Activated T-cell treated with anti-CD3 and anti-CD28 coated beads, Interleukin-2, amount 50 U/mL, for 4 hours (primary cell): ENCODE measurements at regions not wholly inside any gene's neighbourhood (a gene's known extent, or its start where the extent isn't known, plus 50 kb on each side); places are given as distances from the start of the nearest gene placed in this dataset.
"Not testable (repeated sequence)": the region's sequence is repeated elsewhere in the genome, so short reads cannot be mapped to it uniquely, and the experiment has no call there.

Experiments used
- ATAC-seq, 2 donors: fragments of 200-7000 bp; cut with Tn5 transposase; one replicate each; pipeline ENCODE4 v1.10.0; 2021
- DNase-seq: peaks from one replicate; pipeline ENCODE4 v3.0.0-alpha.2; 2020
- H3K27me3 Mint-ChIP-seq: one replicate; pipeline ENCODE4 v1.8.0; 2021; ENCODE audit warnings: low read depth, mixed read lengths
- H3K36me3 Mint-ChIP-seq: one replicate; pipeline ENCODE4 v1.8.0; 2022; ENCODE audit warnings: mixed read lengths; ENCODE audit not compliant: insufficient read depth
- H3K4me1 Mint-ChIP-seq: one replicate; pipeline ENCODE4 v1.8.0; 2021; ENCODE audit warnings: low read depth, mixed read lengths
- H3K4me3 Mint-ChIP-seq: one replicate; pipeline ENCODE4 v1.8.0; 2021; ENCODE audit warnings: mild to moderate bottlenecking, moderate library complexity, mixed read lengths
- H3K9me3 Mint-ChIP-seq: one replicate; pipeline ENCODE4 v1.8.0; 2021; ENCODE audit warnings: mixed read lengths

DNA sequence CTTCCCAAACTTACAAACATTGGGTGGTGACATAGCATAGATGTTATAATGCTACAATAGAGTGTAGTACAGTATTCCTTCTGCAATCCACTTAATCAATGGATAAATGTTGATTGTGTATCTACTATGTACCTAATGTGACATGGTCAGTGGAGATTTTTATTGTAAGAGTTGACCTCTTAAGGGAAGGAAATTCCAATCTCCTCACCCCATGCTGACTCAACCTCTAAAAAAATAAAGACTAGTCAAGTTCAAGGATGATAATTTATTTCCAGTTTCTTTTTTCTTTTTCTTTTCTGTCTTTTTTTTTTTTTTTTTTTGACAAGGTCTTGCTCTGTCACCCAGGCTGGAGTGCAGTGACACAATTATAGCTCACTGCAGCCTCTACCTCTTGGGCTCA is 206.5 kb upstream of the STS start:
- Mint-ChIP-seq H3K4me3 (no peak overlapping the region), H3K9me3 (no peaks in the 10 kb centered on the region), H3K27me3 (no peaks in the 10 kb centered on the region), H3K4me1 (no peaks in the 10 kb centered on the region), H3K36me3 (peaks cover 1% of the 10 kb centered on the region)
- ATAC-seq (no peak), DNase-seq (no peak)

DNA sequence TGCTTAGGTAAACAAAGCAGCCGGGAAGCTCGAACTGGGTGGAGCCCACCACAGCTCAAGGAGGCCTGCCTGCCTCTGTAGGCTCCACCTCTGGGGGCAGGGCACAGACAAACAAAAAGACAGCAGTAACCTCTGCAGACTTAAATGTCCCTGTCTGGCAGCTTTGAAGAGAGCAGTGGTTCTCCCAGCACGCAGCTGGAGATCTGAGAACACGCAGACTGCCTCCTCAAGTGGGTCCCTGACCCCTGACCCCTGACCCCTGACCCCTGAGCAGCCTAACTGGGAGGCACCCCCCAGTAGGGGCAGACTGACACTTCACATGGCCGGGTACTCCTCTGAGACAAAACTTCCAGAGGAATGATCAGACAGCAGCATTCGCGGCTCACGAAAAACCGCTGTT is 214.6 kb upstream of the STS start:
- H3K27me3 Mint-ChIP-seq, DNase-seq, H3K36me3 Mint-ChIP-seq, H3K4me3 Mint-ChIP-seq, H3K4me1 Mint-ChIP-seq, ATAC-seq, H3K9me3 Mint-ChIP-seq: not testable (repeated sequence)

DNA sequence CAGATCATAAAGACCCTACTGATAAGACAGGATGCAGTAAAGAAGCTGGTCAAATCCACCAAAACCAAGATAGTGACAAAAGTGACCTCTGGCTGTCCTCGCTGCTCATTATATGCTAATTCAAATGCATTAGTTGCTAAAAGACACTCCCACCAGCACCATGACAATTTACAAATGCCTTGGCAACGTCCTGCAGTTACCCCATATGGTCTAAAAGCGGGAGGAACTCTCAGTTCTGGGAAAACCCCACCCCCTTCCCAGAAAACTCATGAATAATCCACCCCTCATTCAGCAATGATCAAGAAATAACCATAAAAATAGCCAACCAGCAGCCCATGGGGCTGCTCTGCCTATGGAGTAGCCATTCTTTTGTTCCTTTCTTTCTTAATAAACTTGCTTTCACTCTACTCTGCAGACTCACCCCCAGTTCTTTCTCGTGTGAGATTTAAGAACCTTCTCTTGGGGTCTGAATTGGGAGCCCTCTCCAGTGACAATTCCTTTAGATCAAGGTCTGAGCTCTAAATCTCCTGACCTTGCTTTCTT is 217.1 kb upstream of the STS start:
- DNase-seq (no peak), ATAC-seq (no peak)
- H3K9me3 Mint-ChIP-seq = no peaks in the 10 kb centered on the region
- no peaks in the 10 kb centered on the region for H3K4me1 Mint-ChIP-seq
- no peaks in the 10 kb centered on the region for H3K36me3 Mint-ChIP-seq
- H3K4me3 Mint-ChIP-seq = no peak overlapping the region
- no peaks in the 10 kb centered on the region for H3K27me3 Mint-ChIP-seq

DNA sequence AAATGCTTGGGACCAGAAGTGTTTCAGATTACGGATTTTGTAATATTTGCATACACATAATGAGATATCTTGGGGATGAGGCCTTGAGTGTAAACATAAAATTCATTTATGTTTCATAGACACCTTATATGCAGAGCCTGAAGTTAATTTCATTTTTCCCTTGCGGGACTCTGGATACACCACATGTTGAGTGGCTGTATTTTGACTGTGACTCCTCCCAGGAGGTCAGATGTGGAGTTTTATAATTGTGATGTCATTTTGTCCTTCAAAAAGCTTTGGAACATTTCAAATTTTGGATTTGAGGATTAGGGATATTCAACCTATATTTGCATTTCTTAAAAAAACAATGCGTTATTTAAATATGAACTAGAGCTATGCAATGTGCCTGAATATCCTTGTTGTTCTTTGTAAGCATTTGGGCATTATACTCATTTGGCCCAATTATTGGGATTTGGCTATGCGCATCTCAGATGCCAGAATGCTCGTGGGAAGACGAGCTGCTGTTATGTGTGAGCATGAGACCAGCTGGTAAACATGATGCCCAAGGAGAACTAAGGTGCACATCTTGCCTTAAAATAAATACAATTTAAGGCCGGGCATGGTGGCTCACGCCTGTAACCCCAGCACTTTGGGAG is 223.0 kb upstream of the STS start:
- Mint-ChIP-seq H3K4me3 (no peak overlapping the region), H3K27me3 (no peaks in the 10 kb centered on the region), H3K36me3 (no peaks in the 10 kb centered on the region), H3K9me3 (no peaks in the 10 kb centered on the region), H3K4me1 (no peaks in the 10 kb centered on the region)
- no peak for ATAC-seq
- DNase-seq = no peak

DNA sequence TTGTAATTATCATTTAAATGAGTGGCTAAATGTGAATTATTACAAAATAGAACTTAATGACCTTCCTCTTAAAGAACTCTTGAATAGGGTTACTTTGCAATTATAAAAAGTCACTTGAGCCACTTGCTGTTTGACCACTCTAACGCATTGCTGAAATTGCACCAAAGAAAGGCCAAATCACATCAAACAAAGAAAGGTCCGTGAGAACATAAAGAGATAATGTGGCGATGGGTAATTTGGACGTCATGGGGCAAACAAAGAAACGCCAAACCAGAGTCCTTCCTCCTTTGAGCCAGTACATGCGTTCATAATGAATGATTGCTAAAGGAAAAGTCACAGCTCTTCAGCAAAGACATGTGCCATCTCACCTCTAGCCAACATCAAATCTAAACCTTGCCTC is 229.8 kb upstream of the STS start:
- Mint-ChIP-seq H3K4me1 (no peaks in the 10 kb centered on the region), H3K36me3 (no peaks in the 10 kb centered on the region), H3K4me3 (no peak overlapping the region), H3K9me3 (no peaks in the 10 kb centered on the region), H3K27me3 (no peaks in the 10 kb centered on the region)
- DNase-seq (no peak), ATAC-seq (no peak)

DNA sequence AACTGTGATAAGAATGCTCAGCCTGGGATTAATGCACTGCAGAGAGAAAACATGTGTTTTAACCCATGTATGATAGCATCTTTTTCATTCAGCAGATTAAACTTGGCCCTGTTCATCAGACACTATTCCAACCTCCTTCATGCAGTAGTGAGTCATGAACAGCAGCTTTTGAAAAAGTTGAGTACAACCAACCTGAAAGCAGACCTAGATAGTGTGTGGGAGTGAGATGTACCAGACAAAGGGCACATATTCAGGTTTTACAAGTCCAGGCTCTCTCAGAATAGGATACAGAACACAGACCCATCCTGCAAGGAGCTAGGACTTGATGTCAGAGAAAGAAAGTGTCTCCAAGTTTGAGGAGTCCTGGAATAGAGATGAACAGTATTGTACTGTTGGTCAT is 237.3 kb upstream of the STS start:
- no peaks in the 10 kb centered on the region for H3K9me3 Mint-ChIP-seq
- H3K27me3 Mint-ChIP-seq = no peaks in the 10 kb centered on the region
- ATAC-seq (no peak), DNase-seq (no peak)
- no peak overlapping the region for H3K4me3 Mint-ChIP-seq
- H3K4me1 Mint-ChIP-seq = no peaks in the 10 kb centered on the region
- H3K36me3 Mint-ChIP-seq = no peaks in the 10 kb centered on the region

DNA sequence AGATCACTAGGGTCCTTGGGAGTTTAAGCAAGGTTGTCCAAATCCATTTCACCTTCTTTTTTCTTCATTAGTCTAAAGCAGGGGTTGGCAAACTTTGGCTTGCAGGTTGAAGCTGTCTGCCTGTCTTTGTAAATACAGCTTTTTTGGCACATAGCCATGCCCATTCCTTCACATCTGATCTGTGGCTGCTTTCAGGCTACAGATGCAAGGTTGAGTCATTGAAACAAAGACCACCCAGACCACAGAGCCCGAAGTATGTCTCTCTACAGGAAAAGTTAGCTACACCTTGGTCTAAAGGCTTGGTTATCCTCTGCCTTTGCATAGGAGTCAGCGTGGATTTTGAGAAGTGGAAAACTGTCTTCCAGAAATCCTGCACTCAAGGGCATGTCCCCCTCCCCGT is 238.1 kb upstream of the STS start:
- ATAC-seq = no peak
- H3K4me1 Mint-ChIP-seq = no peaks in the 10 kb centered on the region
- H3K27me3 Mint-ChIP-seq = no peaks in the 10 kb centered on the region
- H3K36me3 Mint-ChIP-seq = no peaks in the 10 kb centered on the region
- no peak overlapping the region for H3K4me3 Mint-ChIP-seq
- DNase-seq = no peak
- H3K9me3 Mint-ChIP-seq = no peaks in the 10 kb centered on the region

DNA sequence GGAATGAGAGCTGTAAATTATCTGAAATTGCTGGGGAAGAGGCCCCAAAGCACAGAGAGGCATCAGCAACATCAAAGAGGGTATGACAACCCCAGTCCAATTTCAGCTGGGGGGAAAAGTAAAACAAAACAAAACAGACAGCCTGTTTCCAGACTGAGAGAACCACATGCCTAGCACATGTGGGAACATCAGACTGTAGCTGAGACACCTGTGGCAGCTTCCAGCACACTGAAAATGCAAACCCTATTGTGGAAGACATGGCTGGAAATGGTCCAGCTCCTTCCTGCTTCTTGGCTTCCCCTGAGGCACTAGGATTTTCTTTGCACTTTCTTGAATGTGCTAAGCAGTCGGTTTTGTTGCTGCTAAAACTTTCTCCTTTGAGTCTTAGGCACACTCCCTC is 240.9 kb upstream of the STS start:
- Mint-ChIP-seq H3K27me3 (no peaks in the 10 kb centered on the region), H3K4me3 (no peak overlapping the region), H3K9me3 (no peaks in the 10 kb centered on the region), H3K36me3 (no peaks in the 10 kb centered on the region), H3K4me1 (no peaks in the 10 kb centered on the region)
- ATAC-seq = no peak
- no peak for DNase-seq

DNA sequence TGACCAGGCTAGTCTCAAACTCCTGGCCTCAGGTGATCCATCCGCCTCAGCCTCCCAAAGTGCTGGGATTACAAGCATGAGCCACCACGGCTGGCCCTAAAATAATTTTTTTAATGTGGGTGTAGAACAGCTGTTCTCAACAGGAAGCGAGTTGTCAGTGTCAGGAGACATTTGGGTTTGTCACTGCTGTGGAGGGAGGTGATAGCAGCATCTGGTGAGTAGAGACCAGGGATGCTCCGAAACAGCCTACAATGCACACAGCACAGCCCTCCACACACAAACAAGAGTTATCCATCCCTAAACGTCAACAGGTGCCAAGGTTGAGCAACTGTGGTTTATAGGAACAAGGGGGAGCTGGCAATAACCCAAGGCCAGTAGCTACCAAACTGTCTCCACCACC is 243.4 kb upstream of the STS start:
- no peaks in the 10 kb centered on the region for H3K27me3 Mint-ChIP-seq
- DNase-seq (no peak), ATAC-seq (no peak)
- no peaks in the 10 kb centered on the region for H3K36me3 Mint-ChIP-seq
- H3K9me3 Mint-ChIP-seq = no peaks in the 10 kb centered on the region
- H3K4me1 Mint-ChIP-seq = no peaks in the 10 kb centered on the region
- H3K4me3 Mint-ChIP-seq = no peak overlapping the region

DNA sequence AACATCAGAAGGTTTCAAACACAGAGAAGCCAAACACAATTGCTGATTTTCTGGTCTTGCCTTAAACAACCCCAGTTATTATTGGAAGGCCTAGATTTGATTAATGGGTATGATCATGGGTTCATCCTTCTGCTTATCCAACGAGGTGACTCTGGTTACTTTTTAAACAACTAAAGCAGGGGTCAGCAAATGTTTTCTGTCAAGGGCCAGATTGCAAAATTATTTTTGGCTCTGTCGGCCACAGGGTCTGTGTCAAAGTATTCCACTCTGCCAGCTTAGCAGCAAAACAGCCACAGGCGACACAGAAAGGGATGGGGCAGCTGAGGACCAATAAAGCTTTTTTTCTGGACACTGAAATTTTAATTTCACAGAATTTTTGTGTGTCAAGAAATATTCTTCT is 249.1 kb upstream of the STS start:
- DNase-seq (no peak), ATAC-seq (no peak)
- Mint-ChIP-seq H3K4me3 (no peak overlapping the region), H3K36me3 (no peaks in the 10 kb centered on the region), H3K27me3 (no peaks in the 10 kb centered on the region), H3K9me3 (no peaks in the 10 kb centered on the region), H3K4me1 (no peaks in the 10 kb centered on the region)

DNA sequence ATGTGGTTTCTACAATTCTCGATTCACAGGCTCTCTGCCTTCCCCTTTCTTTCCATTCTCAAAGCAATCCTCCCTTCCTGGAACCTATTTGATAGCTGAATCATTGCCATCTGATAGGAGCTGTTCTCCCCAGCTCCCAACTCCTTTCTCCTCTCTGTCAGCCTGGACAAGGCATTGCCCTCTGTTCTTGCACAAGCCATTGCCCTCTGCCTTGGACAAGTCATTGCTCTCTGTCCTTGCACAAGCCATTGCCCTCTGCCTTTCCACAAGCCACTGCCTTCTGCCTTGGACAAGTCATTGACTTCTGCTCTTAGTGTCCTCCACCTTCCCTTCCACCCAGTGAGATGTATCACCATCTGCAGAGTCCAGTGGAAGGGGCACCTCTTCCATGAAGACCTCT is 256.1 kb upstream of the STS start:
- no peaks in the 10 kb centered on the region for H3K27me3 Mint-ChIP-seq
- ATAC-seq (no peak), DNase-seq (no peak)
- no peaks in the 10 kb centered on the region for H3K36me3 Mint-ChIP-seq
- no peak overlapping the region for H3K4me3 Mint-ChIP-seq
- H3K4me1 Mint-ChIP-seq = no peaks in the 10 kb centered on the region
- H3K9me3 Mint-ChIP-seq = peaks cover 10% of the 10 kb centered on the region

DNA sequence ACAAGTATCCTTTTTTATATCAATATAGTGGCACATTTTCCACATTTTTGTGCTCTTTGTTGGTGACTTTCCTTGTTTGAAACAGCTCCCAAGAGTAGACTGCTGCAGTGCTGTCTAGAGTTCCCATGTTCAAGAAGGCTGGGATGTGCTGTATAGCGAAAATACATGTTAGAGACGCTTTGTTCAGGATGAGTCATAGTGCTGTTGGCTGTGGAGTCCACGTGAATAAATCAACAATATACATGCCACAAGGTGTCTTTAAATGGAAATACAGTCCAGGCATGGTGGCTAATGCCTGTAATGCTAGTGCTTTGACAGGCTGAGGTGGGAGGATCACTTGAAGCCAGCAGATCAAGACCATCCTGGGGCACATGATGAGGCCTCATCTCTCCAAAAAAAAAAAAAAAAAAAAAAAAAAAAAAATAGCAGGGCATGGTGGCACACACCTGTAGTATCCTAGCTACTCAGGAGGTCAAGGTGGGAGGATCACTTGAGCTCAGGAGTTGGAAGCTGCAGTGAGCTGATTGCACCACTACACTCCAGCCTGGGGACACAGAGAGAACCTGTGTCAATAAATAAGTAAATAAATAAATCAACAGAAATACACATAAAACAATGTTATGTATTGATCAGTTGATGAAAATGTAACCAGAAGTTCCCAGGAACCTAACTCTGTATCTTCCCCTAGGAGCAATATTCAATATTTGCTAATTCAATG is 256.8 kb upstream of the STS start:
- no peak for DNase-seq
- no peak for ATAC-seq
- H3K4me3 Mint-ChIP-seq = no peak overlapping the region
- no peaks in the 10 kb centered on the region for H3K27me3 Mint-ChIP-seq
- no peaks in the 10 kb centered on the region for H3K36me3 Mint-ChIP-seq
- H3K4me1 Mint-ChIP-seq = no peaks in the 10 kb centered on the region
- H3K9me3 Mint-ChIP-seq = peaks cover 10% of the 10 kb centered on the region

DNA sequence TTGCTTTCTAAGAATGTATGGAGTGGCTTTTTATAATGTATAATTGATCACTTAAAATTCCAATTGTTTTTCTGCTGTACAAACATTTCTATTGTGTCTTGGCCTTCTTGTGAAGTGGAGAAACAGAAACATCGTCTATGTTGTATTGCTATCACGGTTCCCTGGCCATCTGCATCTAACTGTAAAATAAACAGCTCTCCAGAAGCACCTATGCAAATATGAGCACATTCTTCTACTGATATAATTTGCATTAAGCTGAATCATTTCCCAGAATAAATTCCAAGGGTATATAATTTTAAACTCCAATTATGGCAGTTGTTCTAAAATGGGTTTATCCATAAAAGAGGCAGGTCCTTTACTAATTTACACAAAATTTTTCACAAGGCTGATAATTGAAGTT is 261.6 kb upstream of the STS start:
- Mint-ChIP-seq H3K4me3 (no peak overlapping the region), H3K36me3 (no peaks in the 10 kb centered on the region), H3K4me1 (no peaks in the 10 kb centered on the region), H3K9me3 (peaks cover 5% of the 10 kb centered on the region), H3K27me3 (no peaks in the 10 kb centered on the region)
- ATAC-seq (no peak), DNase-seq (no peak)

DNA sequence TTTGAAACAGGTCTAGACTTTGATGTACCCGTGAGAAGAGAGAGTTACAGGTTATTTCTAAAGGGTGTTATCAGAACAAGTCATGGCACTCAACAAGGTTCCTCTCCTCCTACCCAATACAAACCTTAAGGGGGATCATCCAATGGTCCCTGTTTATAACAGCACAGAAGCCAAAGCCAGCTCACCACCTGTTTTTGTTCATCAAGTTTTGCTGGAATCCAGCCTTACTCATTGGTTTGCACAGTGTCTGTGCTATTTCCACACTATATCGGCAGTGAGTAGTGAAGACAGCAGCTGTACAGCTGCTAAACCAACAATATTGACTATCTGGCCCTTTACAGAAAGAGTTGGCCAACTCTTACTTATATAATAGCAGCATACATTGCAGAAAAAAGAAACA is 262.1 kb upstream of the STS start:
- ATAC-seq (no peak), DNase-seq (no peak)
- Mint-ChIP-seq H3K9me3 (peaks cover 5% of the 10 kb centered on the region), H3K27me3 (no peaks in the 10 kb centered on the region), H3K4me3 (no peak overlapping the region), H3K36me3 (no peaks in the 10 kb centered on the region), H3K4me1 (no peaks in the 10 kb centered on the region)

DNA sequence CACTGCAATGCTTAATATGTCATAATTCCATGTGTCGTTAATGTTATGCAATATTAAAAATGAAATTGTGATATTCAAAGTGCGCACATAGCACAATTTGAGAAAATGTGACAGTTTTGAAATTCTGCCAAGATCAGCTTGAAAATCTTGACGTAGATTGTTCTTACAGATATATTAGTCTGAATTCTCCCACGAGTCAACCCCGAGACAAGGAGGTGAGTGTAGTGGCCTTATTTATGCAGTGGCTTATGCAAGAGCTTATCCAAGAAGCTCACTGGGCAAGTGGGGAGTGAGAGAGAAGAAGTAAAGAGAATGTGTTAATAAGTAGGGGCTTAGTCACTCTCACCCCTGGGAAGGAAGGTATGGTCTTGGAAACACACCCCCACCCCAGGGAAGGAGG is 286.1 kb upstream of the STS start:
- H3K36me3 Mint-ChIP-seq = no peaks in the 10 kb centered on the region
- no peaks in the 10 kb centered on the region for H3K27me3 Mint-ChIP-seq
- no peak for DNase-seq
- H3K4me1 Mint-ChIP-seq = no peaks in the 10 kb centered on the region
- ATAC-seq = no peak
- peaks cover 3% of the 10 kb centered on the region for H3K9me3 Mint-ChIP-seq
- no peak overlapping the region for H3K4me3 Mint-ChIP-seq
